ENCODE measurements at regions not wholly inside any gene's neighbourhood (a gene's known extent, or its start where the extent isn't known, plus 50 kb on each side); places are given as distances from the start of the nearest gene placed in this dataset.

DNA sequence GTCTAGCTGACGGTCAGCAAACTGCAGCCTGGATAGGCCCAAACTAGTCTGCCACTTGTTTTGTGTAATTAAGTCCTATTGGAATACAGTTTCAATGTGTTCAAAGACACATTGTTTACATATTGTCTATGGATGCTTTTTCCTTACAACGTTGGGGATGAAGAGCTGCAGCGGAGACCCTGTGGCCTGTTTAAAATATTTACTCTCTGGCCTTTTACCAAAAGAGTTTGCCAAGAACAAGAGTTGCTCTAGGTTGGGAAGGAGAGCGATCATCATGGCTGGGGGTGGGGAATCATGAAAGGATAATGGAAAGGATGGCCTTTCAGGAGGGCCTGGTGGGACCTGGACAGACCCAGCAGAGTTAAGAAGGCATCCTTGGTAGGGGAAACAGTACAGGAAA is 274.9 kb upstream of the ZFHX3 start:
- DNase-seq (ENCODE audit: low spot score), result no peak
- H3K27me3 ChIP-seq (ENCODE audit: control insufficient read depth in 1 of 2, insufficient read depth in 2 of 2, low read length in 2 of 2), result peaks cover 2 to 33% of the 10 kb centered on the region in 2 experiments; a peak in 3 of 5 replicates

DNA sequence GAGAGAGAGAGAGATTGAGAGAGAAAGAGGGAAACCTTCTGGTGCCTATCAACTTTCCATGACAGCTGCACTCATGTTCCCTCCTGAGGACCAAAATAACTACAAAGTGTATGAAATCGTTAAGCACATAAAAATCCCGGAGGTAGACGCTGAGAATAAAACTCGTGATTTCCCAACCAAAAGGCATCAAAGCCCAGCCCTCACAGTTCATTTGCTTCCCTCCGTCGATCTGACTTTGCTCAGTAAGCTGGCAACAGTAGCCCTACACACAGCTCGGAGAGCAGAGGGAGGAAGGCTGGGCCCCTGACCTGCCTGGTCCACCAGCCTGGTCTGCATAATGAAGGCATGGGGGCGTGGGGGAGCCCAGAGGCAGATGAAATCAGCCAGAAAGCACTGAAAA is 273.9 kb upstream of the ZFHX3 start:
- WGBS (ENCODE audit: low lambda C conversion rate), result 17% methylated on average over 8 of the region's 8 CpGs
- H3K79me2 ChIP-seq (ENCODE audit: insufficient read depth, low read length), result no peaks in the 10 kb centered on the region
- peaks cover 2 to 35% of the 10 kb centered on the region in 2 experiments; a peak in 3 of 5 replicates for H3K27me3 ChIP-seq (ENCODE audit: control insufficient read depth in 1 of 2, insufficient read depth in 2 of 2, low read length in 2 of 2)
- H3K4me2 ChIP-seq (ENCODE audit: low read depth, low read length), result no peak overlapping the region
- no peak overlapping the region for H3K27ac ChIP-seq (ENCODE audit: extremely low read length, insufficient read depth, low read length)
- no peak overlapping the region for H2AFZ ChIP-seq (ENCODE audit: low read length)
- intact Hi-C loops (cut with micrococcal nuclease; ENCODE audit: unreplicated experiment) (no loop called here), in situ Hi-C loops (cut with HindIII; ENCODE audit: extremely low pct_ligation_motif_present, low pct_unique_long_range_greater_than_20kb) (no loop called here)
- no peaks in the 10 kb centered on the region for H3K9me3 ChIP-seq (ENCODE audit: low read length)
- ATAC-seq, result no peak
- POLR2A ChIA-PET, result no interaction called here
- H3K9ac ChIP-seq (ENCODE audit: insufficient read depth, low read depth, low read length), result no peak overlapping the region
- peaks cover 7% of the 10 kb centered on the region for H3K4me1 ChIP-seq (ENCODE audit: insufficient read depth, low read length)
- no peaks in the 10 kb centered on the region for H3K36me3 ChIP-seq (replicated peaks in 1 of 2; ENCODE audit: control insufficient read depth in 1 of 2, insufficient read depth in 2 of 2, low read length in 2 of 2)
- FAIRE-seq, result no peak
- no peaks in the 10 kb centered on the region for H4K20me1 ChIP-seq (ENCODE audit: insufficient read depth, low read length)
- no TSS peak for BruUV-seq (replicated peaks)
- no peak overlapping the region for H3K4me3 ChIP-seq (replicated peaks in 1 of 3; ENCODE audit: insufficient read depth in 1 of 3, low read depth in 2 of 3, low read length in 3 of 3)
- CTCF ChIA-PET (ENCODE audit: low intra/inter-chr PET ratio, low total read pairs), result no interaction called here
- no peak for DNase-seq (ENCODE audit: low spot score)
- TF ChIP-seq POLR2AphosphoS2 (IDR thresholded peaks at IDR 0.05; ENCODE audit: low read depth, low read length), result no peak
- no peak for TF ChIP-seq ZNF782 (CRISPR knock-in tag; IDR thresholded peaks at IDR 0.05; ENCODE audit: borderline replicate concordance)
- TF ChIP-seq, protein P1, sequence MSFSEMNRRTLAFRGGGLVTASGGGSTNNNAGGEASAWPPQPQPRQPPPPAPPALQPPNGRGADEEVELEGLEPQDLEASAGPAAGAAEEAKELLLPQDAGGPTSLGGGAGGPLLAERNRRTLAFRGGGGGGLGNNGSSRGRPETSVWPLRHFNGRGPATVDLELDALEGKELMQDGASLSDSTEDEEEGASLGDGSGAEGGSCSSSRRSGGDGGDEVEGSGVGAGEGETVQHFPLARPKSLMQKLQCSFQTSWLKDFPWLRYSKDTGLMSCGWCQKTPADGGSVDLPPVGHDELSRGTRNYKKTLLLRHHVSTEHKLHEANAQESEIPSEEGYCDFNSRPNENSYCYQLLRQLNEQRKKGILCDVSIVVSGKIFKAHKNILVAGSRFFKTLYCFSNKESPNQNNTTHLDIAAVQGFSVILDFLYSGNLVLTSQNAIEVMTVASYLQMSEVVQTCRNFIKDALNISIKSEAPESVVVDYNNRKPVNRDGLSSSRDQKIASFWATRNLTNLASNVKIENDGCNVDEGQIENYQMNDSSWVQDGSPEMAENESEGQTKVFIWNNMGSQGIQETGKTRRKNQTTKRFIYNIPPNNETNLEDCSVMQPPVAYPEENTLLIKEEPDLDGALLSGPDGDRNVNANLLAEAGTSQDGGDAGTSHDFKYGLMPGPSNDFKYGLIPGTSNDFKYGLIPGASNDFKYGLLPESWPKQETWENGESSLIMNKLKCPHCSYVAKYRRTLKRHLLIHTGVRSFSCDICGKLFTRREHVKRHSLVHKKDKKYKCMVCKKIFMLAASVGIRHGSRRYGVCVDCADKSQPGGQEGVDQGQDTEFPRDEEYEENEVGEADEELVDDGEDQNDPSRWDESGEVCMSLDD (CRISPR knock-in tag; IDR thresholded peaks at IDR 0.05; ENCODE audit: borderline replicate concordance), result no peak
- no peak for TF ChIP-seq ZSCAN22 (CRISPR knock-in tag; IDR thresholded peaks at IDR 0.05)
- TF ChIP-seq, protein P2, sequence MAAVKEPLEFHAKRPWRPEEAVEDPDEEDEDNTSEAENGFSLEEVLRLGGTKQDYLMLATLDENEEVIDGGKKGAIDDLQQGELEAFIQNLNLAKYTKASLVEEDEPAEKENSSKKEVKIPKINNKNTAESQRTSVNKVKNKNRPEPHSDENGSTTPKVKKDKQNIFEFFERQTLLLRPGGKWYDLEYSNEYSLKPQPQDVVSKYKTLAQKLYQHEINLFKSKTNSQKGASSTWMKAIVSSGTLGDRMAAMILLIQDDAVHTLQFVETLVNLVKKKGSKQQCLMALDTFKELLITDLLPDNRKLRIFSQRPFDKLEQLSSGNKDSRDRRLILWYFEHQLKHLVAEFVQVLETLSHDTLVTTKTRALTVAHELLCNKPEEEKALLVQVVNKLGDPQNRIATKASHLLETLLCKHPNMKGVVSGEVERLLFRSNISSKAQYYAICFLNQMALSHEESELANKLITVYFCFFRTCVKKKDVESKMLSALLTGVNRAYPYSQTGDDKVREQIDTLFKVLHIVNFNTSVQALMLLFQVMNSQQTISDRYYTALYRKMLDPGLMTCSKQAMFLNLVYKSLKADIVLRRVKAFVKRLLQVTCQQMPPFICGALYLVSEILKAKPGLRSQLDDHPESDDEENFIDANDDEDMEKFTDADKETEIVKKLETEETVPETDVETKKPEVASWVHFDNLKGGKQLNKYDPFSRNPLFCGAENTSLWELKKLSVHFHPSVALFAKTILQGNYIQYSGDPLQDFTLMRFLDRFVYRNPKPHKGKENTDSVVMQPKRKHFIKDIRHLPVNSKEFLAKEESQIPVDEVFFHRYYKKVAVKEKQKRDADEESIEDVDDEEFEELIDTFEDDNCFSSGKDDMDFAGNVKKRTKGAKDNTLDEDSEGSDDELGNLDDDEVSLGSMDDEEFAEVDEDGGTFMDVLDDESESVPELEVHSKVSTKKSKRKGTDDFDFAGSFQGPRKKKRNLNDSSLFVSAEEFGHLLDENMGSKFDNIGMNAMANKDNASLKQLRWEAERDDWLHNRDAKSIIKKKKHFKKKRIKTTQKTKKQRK (IDR thresholded peaks at IDR 0.05; ENCODE audit: low read length), result no peak
- no peak for TF ChIP-seq ZNF781 (CRISPR knock-in tag; IDR thresholded peaks at IDR 0.05; ENCODE audit: borderline replicate concordance, not compliant biosample characterization)
- TF ChIP-seq MEIS1 (CRISPR knock-in tag; IDR thresholded peaks at IDR 0.05; ENCODE audit: borderline replicate concordance), result no peak
- TF ChIP-seq ZFX (CRISPR knock-in tag; IDR thresholded peaks at IDR 0.05; ENCODE audit: low read depth), result no peak

More for the DNA sequence above, 274.9 kb upstream of the ZFHX3 start:
- in situ Hi-C loops (cut with HindIII; ENCODE audit: extremely low pct_ligation_motif_present, low pct_unique_long_range_greater_than_20kb) (no loop called here), intact Hi-C loops (cut with micrococcal nuclease; ENCODE audit: unreplicated experiment) (no loop called here)
- no peaks in the 10 kb centered on the region for H3K9me3 ChIP-seq (ENCODE audit: low read length)
- no peaks in the 10 kb centered on the region for H3K36me3 ChIP-seq (replicated peaks in 1 of 2; ENCODE audit: control insufficient read depth in 1 of 2, insufficient read depth in 2 of 2, low read length in 2 of 2)
- no peak overlapping the region for H3K4me2 ChIP-seq (ENCODE audit: low read depth, low read length)
- H4K20me1 ChIP-seq (ENCODE audit: insufficient read depth, low read length), result no peaks in the 10 kb centered on the region
- ATAC-seq, result no peak
- TF ChIP-seq ZNF382 (CRISPR knock-in tag; IDR thresholded peaks at IDR 0.05; ENCODE audit: borderline replicate concordance) (no peak), ZBTB3 (CRISPR knock-in tag; IDR thresholded peaks at IDR 0.05; ENCODE audit: borderline replicate concordance, low read depth) (no peak), ZNF446 (CRISPR knock-in tag; IDR thresholded peaks at IDR 0.05) (no peak), TOE1 (CRISPR knock-in tag; IDR thresholded peaks at IDR 0.05) (no peak), SOX13 (IDR thresholded peaks at IDR 0.05) (no peak), SOX13 (CRISPR knock-in tag; conservative IDR thresholded peaks at IDR 0.05 in 1 of 2, IDR thresholded peaks at IDR 0.05 in 1 of 2) (no peak), KLF9 (CRISPR knock-in tag; IDR thresholded peaks at IDR 0.05; ENCODE audit: low read depth) (no peak), TBX2 (CRISPR knock-in tag; IDR thresholded peaks at IDR 0.05; ENCODE audit: borderline replicate concordance) (no peak), ZNF567 (CRISPR knock-in tag; IDR thresholded peaks at IDR 0.05; ENCODE audit: borderline replicate concordance) (no peak), ZNF33A (CRISPR knock-in tag; IDR thresholded peaks at IDR 0.05; ENCODE audit: borderline replicate concordance) (no peak), TGIF2 (CRISPR knock-in tag; IDR thresholded peaks at IDR 0.05) (no peak), KAT8 (CRISPR knock-in tag; IDR thresholded peaks at IDR 0.05) (no peak), NR2F6 (IDR thresholded peaks at IDR 0.05) (no peak), NR2F6 (CRISPR knock-in tag; IDR thresholded peaks at IDR 0.05) (no peak), NCOR1 (IDR thresholded peaks at IDR 0.05; ENCODE audit: borderline replicate concordance, low read length) (no peak)
- no peak overlapping the region for H3K27ac ChIP-seq (ENCODE audit: extremely low read length, insufficient read depth, low read length)
- no peak overlapping the region for H2AFZ ChIP-seq (ENCODE audit: low read length)
- no peak overlapping the region for H3K4me3 ChIP-seq (replicated peaks in 1 of 3; ENCODE audit: insufficient read depth in 1 of 3, low read depth in 2 of 3, low read length in 3 of 3)
- FAIRE-seq, result no peak
- BruUV-seq (replicated peaks), result no TSS peak
- H3K79me2 ChIP-seq (ENCODE audit: insufficient read depth, low read length), result no peaks in the 10 kb centered on the region
- H3K9ac ChIP-seq (ENCODE audit: insufficient read depth, low read depth, low read length), result no peak overlapping the region
- ChIA-PET CTCF (ENCODE audit: low intra/inter-chr PET ratio, low total read pairs) (no interaction called here), POLR2A (no interaction called here)
- peaks cover 10% of the 10 kb centered on the region for H3K4me1 ChIP-seq (ENCODE audit: insufficient read depth, low read length)
- WGBS (ENCODE audit: low lambda C conversion rate), result 3% methylated on average over 4 of the region's 4 CpGs

All from HepG2 (cell line).